HepG2 (cell line): ENCODE measurements at regions not wholly inside any gene's neighbourhood (a gene's known extent, or its start where the extent isn't known, plus 50 kb on each side); places are given as distances from the start of the nearest gene placed in this dataset.

ENCODE experiments used
- ATAC-seq: fragments of 200-7000 bp; cut with Tn5 transposase; 3 replicates; pipeline ENCODE4 v1.9.1; 2020; ENCODE audit warnings: mild to moderate bottlenecking, moderate library complexity
- BruUV-seq: library from RNA; stranded (reverse); fragments of 400-500 nt; replicated peaks from 2 replicates; lab custom pipeline; 2021; lab: Mats Ljungman, UMichigan
- CTCF ChIA-PET: fragments of 300-600 bp; formaldehyde crosslinking; extraction: SDS; loops from one replicate; lab custom pipeline; 2021; ENCODE audit warnings: low total read pairs, inconsistent platforms, low intra/inter-chr PET ratio; lab: Yijun Ruan, JAX
- POLR2A ChIA-PET: fragments of 350-600 bp; sonication (Branson Sonifier 250); formaldehyde crosslinking; loops from one replicate; lab custom pipeline; 2020; ENCODE audit warnings: antibody characterized with exemption, inconsistent platforms; lab: Yijun Ruan, JAX
- DNase-seq: peaks from one replicate; pipeline ENCODE4 v3.0.0-alpha.2; 2015; ENCODE audit warnings: low spot score
- FAIRE-seq: peaks from 3 replicates; lab custom pipeline; 2011; peaks lifted over from hg19 to GRCh38; lab: Jason Lieb, UNC
- H2AFZ ChIP-seq: one replicate; pipeline ENCODE4 v1.6.1; 2011; ENCODE audit warnings: low read length, inconsistent platforms
- H3K27ac ChIP-seq: fragments of 300-600 bp; 3 replicates; pipeline ENCODE4 v1.8.0; 2011; ENCODE audit warnings: mixed run types, mild to moderate bottlenecking, mixed read lengths, low read length, inconsistent platforms; ENCODE audit not compliant: insufficient read depth; ENCODE audit errors: extremely low read length
- H3K27me3 ChIP-seq, 2 experiments: fragments of 200-600 bp in 1 of 2; 2 replicates in 1 of 2; 3 replicates in 1 of 2; pipeline versions ENCODE4 v1.6.0 to v1.8.0; 2011; ENCODE audit warnings: low read length in 2 of 2, mild to moderate bottlenecking in 2 of 2, moderate library complexity in 2 of 2, inconsistent platforms in 1 of 2; ENCODE audit not compliant: insufficient read depth in 2 of 2, control insufficient read depth in 1 of 2
- H3K36me3 ChIP-seq, 2 experiments: fragments of 200-600 bp in 1 of 2; replicated peaks in 1 of 2; 2 replicates in 1 of 2; 3 replicates in 1 of 2; pipeline versions ENCODE4 v1.5.1 to v1.8.0; 2011; ENCODE audit warnings: low read length in 2 of 2, inconsistent platforms in 1 of 2; ENCODE audit not compliant: insufficient read depth in 2 of 2, control insufficient read depth in 1 of 2
- H3K4me1 ChIP-seq: 2 replicates; pipeline ENCODE4 v1.5.1; 2012; ENCODE audit warnings: low read length, inconsistent platforms; ENCODE audit not compliant: insufficient read depth
- H3K4me2 ChIP-seq: 2 replicates; pipeline ENCODE4 v1.6.0; 2011; ENCODE audit warnings: low read depth, low read length, inconsistent platforms
- H3K4me3 ChIP-seq, 3 experiments: fragments of 200-600 bp in 1 of 3; sonication (generic), shearing (Covaris generic) in 1 of 3; replicated peaks in 1 of 3; 2 replicates each; pipeline ENCODE4 v1.5.1; 2011 to 2016; ENCODE audit warnings: low read length in 3 of 3, inconsistent platforms in 2 of 3, low read depth in 2 of 3, mild to moderate bottlenecking in 2 of 3, control low read depth in 1 of 3, mixed read lengths in 1 of 3; ENCODE audit not compliant: insufficient read depth in 1 of 3
- H3K79me2 ChIP-seq: one replicate; pipeline ENCODE4 v1.6.1; 2011; ENCODE audit warnings: low read length, inconsistent platforms; ENCODE audit not compliant: insufficient read depth
- H3K9ac ChIP-seq: 2 replicates; pipeline ENCODE4 v1.6.0; 2011; ENCODE audit warnings: mild to moderate bottlenecking, low read depth, low read length, inconsistent platforms; ENCODE audit not compliant: insufficient read depth
- H3K9me3 ChIP-seq: 2 replicates; pipeline ENCODE4 v1.5.1; 2012; ENCODE audit warnings: mild to moderate bottlenecking, low read length
- H4K20me1 ChIP-seq: 2 replicates; pipeline ENCODE4 v1.6.0; 2011; ENCODE audit warnings: inconsistent platforms, mild to moderate bottlenecking, low read length, moderate library complexity; ENCODE audit not compliant: insufficient read depth
- AGO1 ChIP-seq: fragments of 200-400 bp; formaldehyde crosslinking; IDR thresholded peaks from 2 replicates; pipeline ENCODE4 v1.6.1; 2017; ENCODE audit warnings: mild to moderate bottlenecking, low read depth, low read length, moderate library complexity; ENCODE audit not compliant: poor library complexity, severe bottlenecking
- CBX2 ChIP-seq, 2 experiments: fragments of 200-600 bp in 1 of 2; sonication (generic); formaldehyde crosslinking in 1 of 2; IDR thresholded peaks; 2 replicates each; pipeline versions ENCODE4 v1.7.0 to v1.8.1; 2018 to 2022; ENCODE audit warnings: low read depth in 2 of 2, low read length in 1 of 2, mild to moderate bottlenecking in 1 of 2, missing genetic modification reagents in 1 of 2
- CHCHD3 ChIP-seq: sonication (generic); formaldehyde crosslinking; IDR thresholded peaks from 2 replicates; pipeline ENCODE4 v1.8.0; 2022; ENCODE audit warnings: mild to moderate bottlenecking, missing genetic modification reagents, moderate library complexity
- ETS1 ChIP-seq: sonication (generic); formaldehyde crosslinking; IDR thresholded peaks from 2 replicates; pipeline ENCODE4 v1.4.0; 2020; ENCODE audit warnings: missing genetic modification reagents
- IKZF1 ChIP-seq: fragments of 450-650 bp; IDR thresholded peaks from 2 replicates; pipeline ENCODE4 v1.7.1; 2016
- MAZ ChIP-seq, 2 experiments: sonication (generic) in 1 of 2; formaldehyde crosslinking in 1 of 2; IDR thresholded peaks; 2 replicates each; pipeline versions ENCODE4 v1.5.0 to v1.6.1; 2012 to 2020; ENCODE audit warnings: low read depth in 2 of 2, mild to moderate bottlenecking in 2 of 2, borderline replicate concordance in 1 of 2, improper control_type of control experiment in 1 of 2, low read length in 1 of 2, missing genetic modification reagents in 1 of 2, moderate library complexity in 1 of 2
- MLXIP ChIP-seq: sonication (generic); formaldehyde crosslinking; IDR thresholded peaks from 2 replicates; pipeline ENCODE4 v1.9.0; 2021; ENCODE audit warnings: missing genetic modification reagents, borderline replicate concordance
- NFE2 ChIP-seq: sonication (generic); formaldehyde crosslinking; IDR thresholded peaks from 2 replicates; pipeline ENCODE4 v1.4.0; 2020; ENCODE audit warnings: missing genetic modification reagents
- POLR2A ChIP-seq, 2 experiments: IDR thresholded peaks; 2 replicates each; pipeline ENCODE4 v1.6.1; 2011; ENCODE audit warnings: low read depth in 2 of 2, low read length in 2 of 2, mild to moderate bottlenecking in 1 of 2, moderate library complexity in 1 of 2; ENCODE audit not compliant: insufficient read depth in 1 of 2
- RFX3 ChIP-seq: IDR thresholded peaks from 2 replicates; pipeline ENCODE4 v1.6.1; 2016; ENCODE audit warnings: missing biosample characterization, missing genetic modification reagents
- SMYD3 ChIP-seq: sonication (generic); formaldehyde crosslinking; IDR thresholded peaks from 2 replicates; pipeline ENCODE4 v1.8.1; 2023; ENCODE audit warnings: mild to moderate bottlenecking, missing genetic modification reagents
- ZNF253 ChIP-seq: sonication (generic); formaldehyde crosslinking; IDR thresholded peaks from 2 replicates; pipeline ENCODE4 v1.8.0; 2022; ENCODE audit warnings: mild to moderate bottlenecking, missing genetic modification reagents, borderline replicate concordance
- ZNF33A ChIP-seq: sonication (generic); formaldehyde crosslinking; IDR thresholded peaks from 2 replicates; pipeline ENCODE4 v1.5.1; 2020; ENCODE audit warnings: missing genetic modification reagents, mild to moderate bottlenecking, moderate library complexity, borderline replicate concordance
- ZNF740 ChIP-seq: sonication (generic); formaldehyde crosslinking; IDR thresholded peaks from 2 replicates; pipeline ENCODE4 v1.4.0; 2020; ENCODE audit warnings: missing genetic modification reagents
- ZNF747 ChIP-seq: sonication (generic); formaldehyde crosslinking; IDR thresholded peaks from 2 replicates; pipeline ENCODE4 v1.8.1; 2023; ENCODE audit warnings: missing genetic modification reagents, mild to moderate bottlenecking, borderline replicate concordance
- ZNF768 ChIP-seq: sonication (generic); formaldehyde crosslinking; IDR thresholded peaks from 2 replicates; pipeline ENCODE4 v1.4.0; 2020; ENCODE audit warnings: missing genetic modification reagents
- ZNF772 ChIP-seq: sonication (generic); formaldehyde crosslinking; IDR thresholded peaks from 2 replicates; pipeline ENCODE4 v1.5.0; 2020; ENCODE audit warnings: mild to moderate bottlenecking, missing genetic modification reagents
- ZSCAN30 ChIP-seq: sonication (generic); formaldehyde crosslinking; IDR thresholded peaks from 2 replicates; pipeline ENCODE4 v1.5.0; 2020; ENCODE audit warnings: mild to moderate bottlenecking, missing genetic modification reagents
- ZUFSP ChIP-seq: sonication (generic); formaldehyde crosslinking; IDR thresholded peaks from 2 replicates; pipeline ENCODE4 v1.9.0; 2021; ENCODE audit warnings: missing genetic modification reagents, mild to moderate bottlenecking, borderline replicate concordance
- in situ Hi-C: cut with HindIII; loops from 2 replicates; pipeline ENCODE4 v1.10.0; 2017; ENCODE audit warnings: low pct_unique_long_range_greater_than_20kb; ENCODE audit not compliant: extremely low pct_ligation_motif_present
- intact Hi-C: fragments of 100-400 bp; cut with micrococcal nuclease; formaldehyde crosslinking; loops from one replicate; pipeline ENCODE4 v1.10.0; 2022; ENCODE audit not compliant: unreplicated experiment

- Histone ChIP-seq H3K27ac (no peak overlapping the region), H3K27me3 (no peaks in the 10 kb centered on the region), H3K79me2 (no peaks in the 10 kb centered on the region), H2AFZ (no peak overlapping the region), H3K4me3 (no peak overlapping the region), H3K4me1 (no peaks in the 10 kb centered on the region), H3K36me3 (no peaks in the 10 kb centered on the region), H3K4me2 (no peak overlapping the region), H4K20me1 (no peaks in the 10 kb centered on the region), H3K9ac (no peak overlapping the region), H3K9me3 (no peaks in the 10 kb centered on the region)
- BruUV-seq: no TSS peak
- in situ Hi-C loops (no loop called here), intact Hi-C loops (no loop called here)
- no peak for FAIRE-seq
- TF ChIP-seq MLXIP (CRISPR knock-in tag) (no peak), IKZF1 (no peak), ZNF33A (CRISPR knock-in tag) (no peak), ZNF253 (CRISPR knock-in tag) (no peak), ZNF772 (CRISPR knock-in tag) (no peak), MAZ (IDR thresholded peaks at IDR 0.05; ENCODE audit: borderline replicate concordance, low read depth, low read length) (no peak), MAZ (CRISPR knock-in tag; IDR thresholded peaks at IDR 0.05; ENCODE audit: low read depth) (no peak), CHCHD3 (CRISPR knock-in tag) (no peak), ZUFSP (CRISPR knock-in tag) (no peak), CBX2 (IDR thresholded peaks at IDR 0.05; ENCODE audit: low read depth, low read length) (no peak), CBX2 (CRISPR knock-in tag; IDR thresholded peaks at IDR 0.05; ENCODE audit: low read depth) (no peak), ZSCAN30 (CRISPR knock-in tag) (no peak), ETS1 (CRISPR knock-in tag) (no peak), ZNF768 (CRISPR knock-in tag) (no peak), AGO1 (no peak), ZNF740 (no peak), NFE2 (CRISPR knock-in tag) (no peak), SMYD3 (CRISPR knock-in tag) (no peak), POLR2A (IDR thresholded peaks at IDR 0.05; ENCODE audit: insufficient read depth in 1 of 2, low read depth in 2 of 2, low read length in 2 of 2) (no peak), ZNF747 (CRISPR knock-in tag) (no peak), RFX3 (CRISPR knock-in tag) (no peak)
- ATAC-seq: no peak
- POLR2A ChIA-PET: no interaction called here
- CTCF ChIA-PET: no interaction called here
- DNase-seq: no peak
Measured at GRCh38 chr11:90532125-90532524, 309.3 kb upstream of the CHORDC1 start.
